ENCODE measurements at regions not wholly inside any gene's neighbourhood (a gene's known extent, or its start where the extent isn't known, plus 50 kb on each side); places are given as distances from the start of the nearest gene placed in this dataset.
A peak's percentile ranks its signal among the peaks of the same experiment; 100 is the strongest.

DNA sequence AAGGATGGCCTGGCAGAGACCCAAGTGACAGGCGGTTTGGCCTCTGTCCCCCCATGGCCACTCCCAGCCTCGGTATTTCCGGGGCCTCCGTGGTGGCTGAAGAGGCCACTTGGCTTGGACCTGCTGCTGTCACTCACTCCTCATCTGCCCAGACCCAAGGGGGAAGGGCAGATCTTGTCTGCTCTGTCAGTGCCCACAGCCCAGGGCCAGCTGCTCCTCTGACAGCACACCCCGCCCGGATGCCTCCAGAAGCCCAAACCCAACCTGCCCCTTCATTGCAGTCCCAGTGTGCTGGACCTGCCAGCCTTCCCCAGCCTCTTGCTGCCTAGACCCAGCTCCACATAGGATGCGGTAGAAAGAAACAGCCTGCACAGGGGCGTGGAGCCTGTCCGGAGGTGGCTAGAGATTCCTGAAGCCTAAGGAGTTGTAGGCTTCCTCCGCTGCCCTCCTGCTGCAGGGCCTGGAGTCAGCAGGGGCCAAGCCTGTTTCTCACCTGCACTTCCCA is 52.0 kb downstream of the MAGEF1 start:
- Mint-ChIP-seq H3K27me3 (ENCODE audit: insufficient read depth) (no peaks in the 10 kb centered on the region), H3K4me1 (ENCODE audit: low read depth) (peaks cover 16% of the 10 kb centered on the region), H3K9me3 (no peaks in the 10 kb centered on the region), H3K4me3 (no peak overlapping the region), H3K36me3 (ENCODE audit: low read depth) (no peaks in the 10 kb centered on the region), H3K27ac (no peak overlapping the region)
- intact Hi-C loops (cut with micrococcal nuclease) = loop anchor here (5.0 kb wide), 1 partner anchor 52 kb away; the partner anchor contains the start of gene MAGEF1
- DNase-seq (ENCODE audit: low spot score) = no peak

DNA sequence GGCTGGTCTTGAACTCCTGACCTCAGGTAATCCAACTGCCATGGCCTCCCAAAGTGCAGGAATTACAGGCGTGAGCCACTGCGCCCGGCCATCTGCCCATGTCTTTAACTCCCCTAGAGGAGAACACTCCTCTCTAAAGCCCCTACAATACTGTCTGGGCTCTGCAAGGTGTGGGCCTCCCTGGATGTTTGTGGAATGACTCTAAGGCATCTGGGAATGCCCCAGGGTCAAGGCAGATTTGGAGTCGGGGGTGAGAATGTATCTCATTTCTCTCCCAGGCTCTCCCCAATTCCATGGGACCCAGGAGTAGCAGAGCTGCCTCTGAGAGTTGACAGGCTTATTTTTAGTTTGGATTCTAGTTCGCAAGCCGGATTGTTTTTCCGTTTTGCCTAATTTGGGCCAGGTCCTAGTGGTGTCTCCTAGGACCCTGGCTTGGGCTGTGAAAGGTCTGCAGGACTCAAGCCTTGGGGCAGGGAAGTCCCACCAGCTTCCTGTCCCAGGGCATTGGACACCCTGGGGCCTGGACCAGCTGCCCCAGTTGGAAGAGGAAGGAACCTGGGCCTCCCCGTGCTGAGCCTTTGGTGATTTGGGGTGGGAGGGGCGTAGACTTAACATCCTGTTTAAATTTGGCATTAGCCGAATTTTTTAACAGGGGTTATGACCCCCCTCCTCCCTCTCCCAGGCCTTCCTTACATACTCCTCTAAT is 53.5 kb downstream of the MAGEF1 start:
- H3K4me1 Mint-ChIP-seq (ENCODE audit: low read depth) = peaks cover 16% of the 10 kb centered on the region
- H3K27ac Mint-ChIP-seq = no peak overlapping the region
- no peak for DNase-seq (ENCODE audit: low spot score)
- H3K4me3 Mint-ChIP-seq = no peak overlapping the region
- H3K9me3 Mint-ChIP-seq = no peaks in the 10 kb centered on the region
- H3K27me3 Mint-ChIP-seq (ENCODE audit: insufficient read depth) = no peaks in the 10 kb centered on the region
- intact Hi-C loops (cut with micrococcal nuclease) = loop anchor here (5.0 kb wide), 1 partner anchor 54 kb away; the partner anchor contains the start of gene MAGEF1
- H3K36me3 Mint-ChIP-seq (ENCODE audit: low read depth) = no peaks in the 10 kb centered on the region

GRCh38 chr3:184656829-184657681 is 54.8 kb downstream of the MAGEF1 start:
- Mint-ChIP-seq H3K36me3 (ENCODE audit: low read depth) (no peaks in the 10 kb centered on the region), H3K9me3 (no peaks in the 10 kb centered on the region), H3K27me3 (ENCODE audit: insufficient read depth) (no peaks in the 10 kb centered on the region), H3K4me1 (ENCODE audit: low read depth) (peaks cover 16% of the 10 kb centered on the region), H3K27ac (peak overlapping the region; percentile 67), H3K4me3 (peak overlapping the region; percentile 17)
- intact Hi-C loops (cut with micrococcal nuclease) = loop anchor here (1.0 to 5.0 kb wide), 2 partner anchors 20 to 55 kb away; partner anchors contain the start of gene MAGEF1
- DNase-seq (ENCODE audit: low spot score) = peak; percentile 2

DNA sequence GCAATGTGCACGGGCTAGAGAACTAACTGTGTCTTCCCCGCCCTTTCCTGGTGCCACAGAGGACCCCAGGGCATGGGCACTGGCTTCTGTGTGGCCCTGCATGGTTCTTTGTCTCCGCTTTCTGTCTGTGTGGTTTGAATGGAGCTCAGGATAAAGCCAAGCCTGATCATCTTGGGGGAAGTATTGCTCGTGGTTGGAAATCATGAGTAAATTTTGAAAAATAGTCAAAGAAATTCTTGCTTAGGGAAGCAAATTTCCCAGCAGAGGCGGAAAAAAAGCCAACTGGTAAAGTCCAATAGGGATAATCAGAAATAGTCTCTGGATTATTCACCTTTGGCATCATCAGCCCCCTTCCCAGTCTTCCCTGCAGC is 55.4 kb downstream of the MAGEF1 start:
- Mint-ChIP-seq H3K4me1 (ENCODE audit: low read depth) (peaks cover 16% of the 10 kb centered on the region), H3K27me3 (ENCODE audit: insufficient read depth) (no peaks in the 10 kb centered on the region), H3K27ac (peak overlapping the region; percentile 62), H3K36me3 (ENCODE audit: low read depth) (no peaks in the 10 kb centered on the region), H3K4me3 (no peak overlapping the region), H3K9me3 (no peaks in the 10 kb centered on the region)
- DNase-seq (ENCODE audit: low spot score) = no peak
- intact Hi-C loops (cut with micrococcal nuclease) = loop anchor here (5.0 kb wide), 1 partner anchor 56 kb away; the partner anchor contains the start of gene MAGEF1

GRCh38 chr3:184655597-184655996 is 56.3 kb downstream of the MAGEF1 start:
- Mint-ChIP-seq H3K36me3 (ENCODE audit: low read depth) (no peaks in the 10 kb centered on the region), H3K27ac (no peak overlapping the region), H3K4me3 (no peak overlapping the region), H3K27me3 (ENCODE audit: insufficient read depth) (no peaks in the 10 kb centered on the region), H3K9me3 (no peaks in the 10 kb centered on the region), H3K4me1 (ENCODE audit: low read depth) (peaks cover 16% of the 10 kb centered on the region)
- intact Hi-C loops (cut with micrococcal nuclease) = loop anchor here (5.0 kb wide), 1 partner anchor 57 kb away; the partner anchor contains the start of gene MAGEF1
- no peak for DNase-seq (ENCODE audit: low spot score)

DNA sequence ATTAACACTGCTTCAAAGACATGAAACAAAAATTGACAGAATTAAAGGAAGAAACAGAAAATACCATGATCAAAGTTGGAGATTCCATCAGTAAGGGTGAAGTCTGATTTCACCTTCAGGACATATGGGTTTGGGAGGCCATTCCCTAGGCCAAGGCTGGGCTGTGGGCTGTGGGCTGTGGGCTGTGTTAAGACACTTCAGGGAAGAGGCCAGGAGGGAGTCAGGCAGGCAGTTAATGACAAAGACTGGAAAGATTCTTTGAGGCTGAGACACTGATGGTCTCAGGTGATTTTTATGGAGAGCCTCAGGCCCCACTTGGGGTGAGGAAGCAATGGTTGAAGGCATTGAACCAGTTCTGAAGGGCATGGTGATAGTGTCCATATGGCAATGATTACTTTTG is 57.5 kb downstream of the MAGEF1 start:
- Mint-ChIP-seq H3K4me3 (no peak overlapping the region), H3K36me3 (ENCODE audit: low read depth) (no peaks in the 10 kb centered on the region), H3K9me3 (no peaks in the 10 kb centered on the region), H3K27me3 (ENCODE audit: insufficient read depth) (peaks cover 2% of the 10 kb centered on the region), H3K27ac (no peak overlapping the region), H3K4me1 (ENCODE audit: low read depth) (peaks cover 16% of the 10 kb centered on the region)
- intact Hi-C loops (cut with micrococcal nuclease) = no loop called here
- DNase-seq (ENCODE audit: low spot score) = no peak

GRCh38 chr3:184652465-184652864 is 59.4 kb downstream of the MAGEF1 start:
- H3K27ac Mint-ChIP-seq = no peak overlapping the region
- H3K9me3 Mint-ChIP-seq = no peaks in the 10 kb centered on the region
- DNase-seq (ENCODE audit: low spot score) = no peak
- H3K4me3 Mint-ChIP-seq = no peak overlapping the region
- intact Hi-C loops (cut with micrococcal nuclease) = no loop called here
- H3K36me3 Mint-ChIP-seq (ENCODE audit: low read depth) = no peaks in the 10 kb centered on the region
- peaks cover 13% of the 10 kb centered on the region for H3K4me1 Mint-ChIP-seq (ENCODE audit: low read depth)
- peaks cover 2% of the 10 kb centered on the region for H3K27me3 Mint-ChIP-seq (ENCODE audit: insufficient read depth)

DNA sequence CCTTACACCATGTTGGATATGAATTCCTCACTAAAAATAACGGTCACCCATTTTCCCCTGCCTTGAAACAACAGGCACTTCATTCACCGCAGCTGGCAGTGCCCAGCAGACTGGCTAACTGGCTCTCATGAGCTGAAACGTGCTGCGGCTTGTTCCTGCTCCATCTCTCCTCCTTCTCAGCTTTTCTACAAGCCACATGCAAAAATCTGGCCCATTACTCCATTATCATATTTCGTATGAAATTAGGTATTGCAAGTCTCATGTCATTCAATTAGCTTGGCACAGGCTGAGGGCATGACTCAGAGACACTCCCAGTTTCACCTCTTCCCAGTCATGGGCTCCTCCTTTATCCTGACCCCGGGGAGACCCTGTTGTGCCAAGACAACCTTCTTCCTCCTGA is 60.0 kb downstream of the MAGEF1 start:
- no peak overlapping the region for H3K27ac Mint-ChIP-seq
- no peaks in the 10 kb centered on the region for H3K9me3 Mint-ChIP-seq
- no peak overlapping the region for H3K4me3 Mint-ChIP-seq
- intact Hi-C loops (cut with micrococcal nuclease) = no loop called here
- H3K27me3 Mint-ChIP-seq (ENCODE audit: insufficient read depth) = peaks cover 2% of the 10 kb centered on the region
- no peak for DNase-seq (ENCODE audit: low spot score)
- H3K36me3 Mint-ChIP-seq (ENCODE audit: low read depth) = no peaks in the 10 kb centered on the region
- H3K4me1 Mint-ChIP-seq (ENCODE audit: low read depth) = peaks cover 7% of the 10 kb centered on the region

GRCh38 chr3:184648636-184649035 is 63.2 kb downstream of the MAGEF1 start:
- Mint-ChIP-seq H3K4me3 (no peak overlapping the region), H3K4me1 (ENCODE audit: low read depth) (peaks cover 3% of the 10 kb centered on the region), H3K27me3 (ENCODE audit: insufficient read depth) (peaks cover 2% of the 10 kb centered on the region), H3K9me3 (no peaks in the 10 kb centered on the region), H3K36me3 (ENCODE audit: low read depth) (no peaks in the 10 kb centered on the region), H3K27ac (no peak overlapping the region)
- no peak for DNase-seq (ENCODE audit: low spot score)
- intact Hi-C loops (cut with micrococcal nuclease) = no loop called here

GRCh38 chr3:184647405-184647936 is 64.4 kb downstream of the MAGEF1 start:
- Mint-ChIP-seq H3K4me1 (ENCODE audit: low read depth) (peaks cover 3% of the 10 kb centered on the region), H3K27me3 (ENCODE audit: insufficient read depth) (peaks cover 2% of the 10 kb centered on the region)

DNA sequence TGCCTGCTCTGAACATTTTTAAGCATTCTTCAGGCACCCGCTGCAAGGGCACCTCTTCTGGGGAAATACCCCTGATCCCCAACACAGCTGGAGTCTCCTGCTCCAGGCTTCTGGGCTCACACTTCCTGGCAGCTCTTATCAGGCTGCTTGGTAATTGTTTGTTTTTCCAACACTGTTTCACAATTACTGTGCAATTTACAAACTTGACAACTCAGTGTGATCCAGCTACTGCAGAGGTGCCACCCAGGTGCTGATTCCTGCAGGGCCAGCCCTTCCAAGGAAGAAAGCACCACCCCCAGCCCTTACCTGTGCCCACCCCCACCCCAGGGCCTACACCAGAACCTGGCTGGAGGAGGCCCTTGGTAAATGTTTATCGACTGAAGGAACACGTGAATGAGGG is 66.5 kb downstream of the MAGEF1 start:
- H3K4me1 Mint-ChIP-seq (ENCODE audit: low read depth) = peaks cover 3% of the 10 kb centered on the region
- H3K36me3 Mint-ChIP-seq (ENCODE audit: low read depth) = no peaks in the 10 kb centered on the region
- DNase-seq (ENCODE audit: low spot score) = no peak
- H3K27ac Mint-ChIP-seq = no peak overlapping the region
- no peak overlapping the region for H3K4me3 Mint-ChIP-seq
- H3K9me3 Mint-ChIP-seq = no peaks in the 10 kb centered on the region
- peaks cover 2% of the 10 kb centered on the region for H3K27me3 Mint-ChIP-seq (ENCODE audit: insufficient read depth)
- intact Hi-C loops (cut with micrococcal nuclease) = no loop called here

More at GRCh38 chr3:184647405-184647936, 64.4 kb downstream of the MAGEF1 start:
- Mint-ChIP-seq H3K9me3 (no peaks in the 10 kb centered on the region), H3K4me3 (no peak overlapping the region), H3K27ac (no peak overlapping the region), H3K36me3 (ENCODE audit: low read depth) (no peaks in the 10 kb centered on the region)
- no peak for DNase-seq (ENCODE audit: low spot score)
- intact Hi-C loops (cut with micrococcal nuclease) = no loop called here

DNA sequence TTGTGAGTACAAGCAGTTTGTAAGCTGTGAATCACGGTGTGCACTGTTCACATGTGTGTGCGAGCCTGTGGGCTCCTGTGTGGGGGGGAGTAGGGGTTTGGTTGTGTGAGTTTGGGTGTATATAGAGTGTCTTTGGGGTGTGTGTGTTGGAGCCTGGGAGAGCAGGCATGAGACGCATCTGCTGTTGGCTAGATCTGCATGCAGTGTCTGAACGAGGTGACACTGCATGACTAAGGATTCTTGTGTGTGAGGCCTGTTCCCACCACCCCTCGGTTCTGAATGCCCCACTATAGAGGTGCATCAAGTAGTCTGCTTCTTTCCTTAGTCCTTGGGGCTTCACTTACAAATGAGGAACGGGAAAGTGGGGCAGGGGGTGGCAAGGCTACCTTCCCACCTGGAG is 68.4 kb downstream of the MAGEF1 start:
- DNase-seq (ENCODE audit: low spot score) = no peak
- Mint-ChIP-seq H3K36me3 (ENCODE audit: low read depth) (no peaks in the 10 kb centered on the region), H3K27ac (no peak overlapping the region), H3K4me1 (ENCODE audit: low read depth) (peaks cover 3% of the 10 kb centered on the region), H3K4me3 (no peak overlapping the region), H3K27me3 (ENCODE audit: insufficient read depth) (no peaks in the 10 kb centered on the region), H3K9me3 (no peaks in the 10 kb centered on the region)
- intact Hi-C loops (cut with micrococcal nuclease) = no loop called here

All from activated T-helper 1 cell treated with anti-CD3 and anti-CD28 coated beads, Interleukin-12 subunit alpha, Interleukin-12 subunit beta, Interleukin-2, Interleukin-4 antibody, amounts not matched to agents 30 ng/mL and 10 ng/mL and 1 ng/mL, durations not matched to agents 14 hours and 24 hours and 36 hours (primary cell).